ENCODE measurements at regions not wholly inside any gene's neighbourhood (a gene's known extent, or its start where the extent isn't known, plus 50 kb on each side); places are given as distances from the start of the nearest gene placed in this dataset.

DNA sequence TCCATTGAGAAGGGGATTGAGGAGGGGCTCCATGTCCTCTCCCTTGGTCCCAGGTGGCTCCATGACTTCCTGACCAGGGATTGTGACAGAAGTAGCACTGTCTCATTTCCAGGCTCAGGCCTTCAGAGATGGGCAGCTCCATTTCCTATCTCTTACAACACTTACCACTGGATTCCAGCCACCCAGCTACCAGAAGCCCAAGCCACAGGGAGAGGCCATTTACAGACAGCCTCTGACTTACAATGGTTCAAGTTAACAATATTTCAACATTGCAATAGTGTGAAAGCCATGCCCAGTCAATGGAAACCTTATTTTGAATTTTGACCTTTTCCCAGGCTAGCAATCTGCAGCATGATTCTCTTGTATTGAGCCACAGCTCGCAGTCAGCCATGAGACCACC lies 164.9 kb upstream of the AGAP1 start:
- TF ChIP-seq, protein P1, sequence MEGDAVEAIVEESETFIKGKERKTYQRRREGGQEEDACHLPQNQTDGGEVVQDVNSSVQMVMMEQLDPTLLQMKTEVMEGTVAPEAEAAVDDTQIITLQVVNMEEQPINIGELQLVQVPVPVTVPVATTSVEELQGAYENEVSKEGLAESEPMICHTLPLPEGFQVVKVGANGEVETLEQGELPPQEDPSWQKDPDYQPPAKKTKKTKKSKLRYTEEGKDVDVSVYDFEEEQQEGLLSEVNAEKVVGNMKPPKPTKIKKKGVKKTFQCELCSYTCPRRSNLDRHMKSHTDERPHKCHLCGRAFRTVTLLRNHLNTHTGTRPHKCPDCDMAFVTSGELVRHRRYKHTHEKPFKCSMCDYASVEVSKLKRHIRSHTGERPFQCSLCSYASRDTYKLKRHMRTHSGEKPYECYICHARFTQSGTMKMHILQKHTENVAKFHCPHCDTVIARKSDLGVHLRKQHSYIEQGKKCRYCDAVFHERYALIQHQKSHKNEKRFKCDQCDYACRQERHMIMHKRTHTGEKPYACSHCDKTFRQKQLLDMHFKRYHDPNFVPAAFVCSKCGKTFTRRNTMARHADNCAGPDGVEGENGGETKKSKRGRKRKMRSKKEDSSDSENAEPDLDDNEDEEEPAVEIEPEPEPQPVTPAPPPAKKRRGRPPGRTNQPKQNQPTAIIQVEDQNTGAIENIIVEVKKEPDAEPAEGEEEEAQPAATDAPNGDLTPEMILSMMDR (conservative IDR thresholded peaks at IDR 0.05 in 1 of 2, IDR thresholded peaks at IDR 0.05 in 1 of 2; ENCODE audit: low read depth in 1 of 2, low read length in 2 of 2) = no peak
- TF ChIP-seq EZH2 (IDR thresholded peaks at IDR 0.05; ENCODE audit: low read length, missing control alignments) = no peak

Data from fibroblast of lung (primary cell).